HG03558 (cell line): ENCODE measurements at regions not wholly inside any gene's neighbourhood (a gene's known extent, or its start where the extent isn't known, plus 50 kb on each side); places are given as distances from the start of the nearest gene placed in this dataset.

ENCODE experiments used
- ATAC-seq: cut with Tn5 transposase; IDR thresholded peaks from one replicate; pipeline ENCODE4 v1.9.1; 2021; ENCODE audit warnings: moderate number of reproducible peaks; ENCODE audit not compliant: unreplicated experiment; ENCODE audit errors: extremely low read depth

- ATAC-seq, result no peak
Measured at GRCh38 chr11:27783701-27784355, 83.6 kb upstream of the BDNF start.

DNA sequence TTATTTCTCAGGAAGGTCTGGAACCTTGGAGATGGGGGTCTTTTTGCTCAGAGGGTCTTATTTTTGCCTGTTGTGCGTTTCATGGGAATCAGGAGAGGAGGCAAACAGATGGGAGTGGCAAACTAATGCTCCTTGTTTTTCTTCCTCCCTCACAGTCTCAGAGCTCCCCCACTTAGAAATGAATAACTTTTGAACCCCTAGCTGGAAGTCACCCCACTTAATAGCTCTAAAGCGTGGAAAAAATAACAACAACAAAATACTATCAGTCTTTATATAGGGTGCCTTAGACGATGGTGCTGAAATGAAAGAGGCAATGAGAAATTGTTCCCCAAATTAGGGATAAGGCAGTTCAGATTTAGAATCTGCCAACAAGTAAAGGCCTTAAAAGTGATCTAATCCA is 76.8 kb upstream of the BDNF start:
- ATAC-seq, result no peak

GRCh38 chr11:27773884-27774283 is 73.6 kb upstream of the BDNF start:
- no peak for ATAC-seq

- ATAC-seq, result no peak
Measured at GRCh38 chr11:27771516-27771915, 71.3 kb upstream of the BDNF start.

- ATAC-seq, result no peak
Measured at GRCh38 chr11:27770576-27770975, 70.3 kb upstream of the BDNF start.

GRCh38 chr11:27763736-27764135 is 63.5 kb upstream of the BDNF start:
- no peak for ATAC-seq

GRCh38 chr11:27761356-27761755 is 61.1 kb upstream of the BDNF start:
- ATAC-seq, result no peak

DNA sequence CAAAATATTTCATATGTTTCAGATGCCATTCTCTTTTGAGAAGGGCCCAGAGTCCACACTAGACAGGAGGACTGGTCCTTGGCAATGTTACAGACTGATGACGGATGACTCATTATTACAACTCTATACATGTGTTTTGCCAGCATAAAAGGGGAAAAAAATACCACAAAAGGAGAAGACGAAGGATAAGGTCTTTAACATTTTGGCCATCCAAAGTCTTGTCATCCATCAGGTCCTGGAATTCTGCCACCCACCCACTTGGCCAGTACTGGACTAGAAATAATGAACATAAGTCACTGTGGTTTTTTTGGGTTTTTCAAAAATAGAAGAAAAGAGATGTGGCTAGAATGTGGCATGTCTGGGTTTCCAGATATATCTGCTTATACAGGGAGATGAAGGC is 57.7 kb upstream of the BDNF start:
- ATAC-seq, result no peak

DNA sequence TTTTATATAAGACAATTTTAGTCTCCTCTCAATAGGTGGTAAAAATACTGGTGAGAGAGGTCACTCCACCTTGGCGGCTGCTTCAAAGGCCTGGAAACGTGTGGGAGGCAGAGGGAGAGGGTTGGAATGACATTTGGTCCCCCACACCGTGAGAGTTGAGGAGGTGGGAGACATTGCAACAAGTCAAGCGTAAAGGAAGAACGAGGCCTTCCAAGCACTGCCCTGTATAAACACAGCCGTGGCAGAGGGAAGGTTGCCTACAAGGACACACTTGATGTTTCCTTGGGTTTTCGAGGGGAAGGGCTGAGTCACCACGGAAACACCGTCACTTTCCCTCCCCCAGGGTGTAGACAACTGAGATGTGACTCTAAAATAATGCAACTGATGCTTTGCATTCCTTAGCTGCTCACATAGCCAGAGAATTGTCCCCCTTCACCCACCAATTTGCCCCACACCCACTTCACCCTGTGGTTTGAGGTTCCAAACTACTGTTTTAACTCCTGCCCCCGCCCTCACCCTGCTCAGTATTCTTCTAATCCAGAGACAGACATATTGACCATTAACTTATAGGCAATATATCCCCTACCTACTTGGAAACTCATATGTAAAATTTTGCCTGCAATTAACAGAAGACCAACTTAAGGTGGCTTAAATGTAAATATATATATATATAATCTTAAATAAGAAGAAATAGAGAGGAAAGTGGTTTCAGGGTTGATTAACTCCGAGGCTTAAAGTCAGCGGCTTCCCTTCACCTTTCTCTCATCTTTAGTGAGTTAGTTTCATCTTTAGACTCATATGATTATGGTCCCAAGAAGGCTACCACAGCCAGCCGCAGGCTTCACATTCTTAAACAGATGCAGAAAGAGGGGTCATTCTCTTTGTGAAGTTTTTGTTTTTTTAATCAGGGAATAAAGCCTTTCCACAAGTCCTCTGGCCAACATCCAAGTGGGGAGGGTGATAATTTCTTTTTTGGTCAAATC is 54.1 kb upstream of the BDNF start:
- no peak for ATAC-seq
